ENCODE measurements at regions not wholly inside any gene's neighbourhood (a gene's known extent, or its start where the extent isn't known, plus 50 kb on each side); places are given as distances from the start of the nearest gene placed in this dataset.

DNA sequence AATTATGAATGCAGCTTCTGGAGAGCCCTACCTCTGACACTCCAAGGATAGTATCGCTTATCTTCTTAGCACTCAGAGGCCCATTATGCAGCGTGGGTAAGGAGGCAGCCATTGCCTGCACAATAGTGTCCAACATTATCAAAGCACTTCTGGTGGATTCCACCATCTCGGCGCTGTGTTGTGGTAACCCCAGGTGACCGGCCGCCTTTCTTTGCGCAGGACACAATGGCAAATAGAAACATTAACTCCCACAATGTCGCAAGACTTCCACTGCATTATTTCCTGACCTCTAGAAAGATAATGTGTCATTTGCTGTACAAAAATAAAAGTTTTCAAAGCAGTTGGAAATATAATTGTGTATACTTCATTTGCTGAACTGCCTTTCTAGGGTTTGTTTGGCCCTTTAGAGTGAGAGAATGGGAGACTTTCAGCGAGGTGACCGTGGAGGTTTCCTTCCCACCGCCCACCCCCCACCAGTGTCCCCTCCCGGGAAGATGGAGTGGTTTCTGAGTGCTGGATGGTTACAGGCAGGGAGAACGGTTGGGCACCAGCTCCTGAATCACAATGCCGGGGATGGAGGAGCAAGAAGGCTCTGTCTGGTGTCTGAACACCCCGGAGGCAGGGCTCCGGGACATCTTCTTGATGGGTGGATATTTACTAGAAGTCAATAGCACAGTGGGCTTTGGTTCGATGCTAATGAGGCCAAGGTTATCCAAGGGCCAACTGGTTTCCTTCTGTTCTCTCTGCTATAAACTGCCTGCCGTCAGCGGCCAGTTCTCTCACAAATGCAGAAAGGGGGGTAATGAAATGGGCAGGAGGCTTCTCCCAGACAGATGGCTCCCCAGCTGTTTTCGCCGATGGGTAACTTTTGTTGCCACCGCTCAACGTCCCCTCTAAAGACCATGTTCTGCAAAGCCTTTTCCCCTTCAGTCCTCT is 215.4 kb upstream of the PROX1 start:
- Histone ChIP-seq H3K4me1 (ENCODE audit: control insufficient read depth in 1 of 2, insufficient read depth in 2 of 2, low read length in 2 of 2) (no peaks in the 10 kb centered on the region), H3K9ac (ENCODE audit: low read depth in 1 of 2, low read length in 2 of 2) (no peak overlapping the region), H3K4me3 (ENCODE audit: low read depth in 1 of 2, low read length in 2 of 2) (no peak overlapping the region), H3K27me3 (ENCODE audit: control insufficient read depth in 1 of 2, insufficient read depth in 2 of 2, low read length in 2 of 2) (no peaks in the 10 kb centered on the region), H3K36me3 (ENCODE audit: control insufficient read depth in 1 of 2, insufficient read depth in 2 of 2, low read length in 2 of 2) (no peaks in the 10 kb centered on the region), H3K9me3 (ENCODE audit: control insufficient read depth in 1 of 2, low read length in 2 of 2) (no peaks in the 10 kb centered on the region), H3K27ac (ENCODE audit: low read depth, low read length) (no peak overlapping the region)

DNA sequence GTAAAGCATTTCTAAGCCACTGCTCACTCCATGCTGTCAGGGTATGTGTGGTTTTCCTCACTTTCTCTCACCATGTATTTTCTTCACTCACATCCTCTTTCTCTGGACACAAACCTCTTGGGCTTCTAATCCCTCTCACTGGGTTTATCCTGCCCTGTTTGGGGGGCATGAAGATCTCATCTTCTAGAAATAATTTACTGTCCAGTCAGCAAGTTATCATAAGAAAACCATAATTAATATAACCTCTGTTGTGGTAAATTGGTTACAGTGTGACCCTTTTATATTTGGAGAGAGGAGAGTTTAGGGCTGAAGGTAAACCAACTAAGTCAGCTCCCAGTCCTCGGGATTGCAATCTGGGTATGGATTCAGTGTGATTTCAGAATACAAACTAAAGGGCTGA is 213.8 kb upstream of the PROX1 start:
- Histone ChIP-seq H3K27ac (ENCODE audit: low read depth, low read length) (no peak overlapping the region), H3K4me1 (ENCODE audit: control insufficient read depth in 1 of 2, insufficient read depth in 2 of 2, low read length in 2 of 2) (no peaks in the 10 kb centered on the region), H3K9me3 (ENCODE audit: control insufficient read depth in 1 of 2, low read length in 2 of 2) (no peaks in the 10 kb centered on the region), H3K9ac (ENCODE audit: low read depth in 1 of 2, low read length in 2 of 2) (no peak overlapping the region), H3K4me3 (ENCODE audit: low read depth in 1 of 2, low read length in 2 of 2) (no peak overlapping the region), H3K36me3 (ENCODE audit: control insufficient read depth in 1 of 2, insufficient read depth in 2 of 2, low read length in 2 of 2) (no peaks in the 10 kb centered on the region), H3K27me3 (ENCODE audit: control insufficient read depth in 1 of 2, insufficient read depth in 2 of 2, low read length in 2 of 2) (no peaks in the 10 kb centered on the region)

DNA sequence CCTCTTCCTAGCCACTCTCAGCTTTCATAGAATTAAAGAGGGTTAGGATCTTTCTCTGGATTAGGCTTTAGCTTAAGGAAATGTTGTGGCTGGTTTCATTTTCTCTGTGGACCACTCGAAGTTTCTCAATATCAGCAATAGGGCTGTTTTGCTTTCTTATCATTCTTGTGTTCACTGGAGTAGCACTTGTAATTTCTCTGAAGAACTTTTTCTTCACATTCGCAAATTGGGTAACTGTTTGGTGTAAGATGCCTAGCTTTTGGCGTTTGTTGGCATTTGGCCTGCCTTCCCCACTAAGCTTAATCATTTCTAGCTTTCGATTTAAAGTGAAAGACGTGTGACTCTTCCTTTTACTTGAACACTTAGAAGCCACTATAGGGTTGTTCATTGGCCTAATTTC is 210.8 kb upstream of the PROX1 start:
- Histone ChIP-seq H3K4me1 (ENCODE audit: control insufficient read depth in 1 of 2, insufficient read depth in 2 of 2, low read length in 2 of 2) (no peaks in the 10 kb centered on the region), H3K9ac (ENCODE audit: low read depth in 1 of 2, low read length in 2 of 2) (no peak overlapping the region), H3K4me3 (ENCODE audit: low read depth in 1 of 2, low read length in 2 of 2) (no peak overlapping the region), H3K27ac (ENCODE audit: low read depth, low read length) (no peak overlapping the region), H3K27me3 (ENCODE audit: control insufficient read depth in 1 of 2, insufficient read depth in 2 of 2, low read length in 2 of 2) (no peaks in the 10 kb centered on the region), H3K36me3 (ENCODE audit: control insufficient read depth in 1 of 2, insufficient read depth in 2 of 2, low read length in 2 of 2) (no peaks in the 10 kb centered on the region), H3K9me3 (ENCODE audit: control insufficient read depth in 1 of 2, low read length in 2 of 2) (no peaks in the 10 kb centered on the region)

DNA sequence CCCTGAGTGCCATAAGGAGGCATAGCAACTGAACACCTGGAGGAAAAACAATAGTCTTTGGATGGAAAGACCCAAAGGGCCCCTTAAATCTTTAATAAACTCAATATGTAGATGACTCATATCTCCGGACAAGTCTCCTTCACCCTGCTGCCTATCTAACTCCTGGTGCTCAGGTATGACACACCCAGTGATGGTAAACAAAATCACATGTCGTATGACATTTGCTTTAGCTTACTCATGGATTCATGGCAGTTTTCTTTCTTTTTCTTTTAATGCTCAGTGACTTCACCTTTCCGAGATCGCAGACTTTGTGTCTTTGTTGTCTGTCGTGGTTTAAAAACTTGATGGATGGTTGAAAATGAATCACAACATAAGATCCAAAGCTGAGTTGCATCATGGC is 208.5 kb upstream of the PROX1 start:
- Histone ChIP-seq H3K27me3 (ENCODE audit: control insufficient read depth in 1 of 2, insufficient read depth in 2 of 2, low read length in 2 of 2) (no peaks in the 10 kb centered on the region), H3K27ac (ENCODE audit: low read depth, low read length) (no peak overlapping the region), H3K9ac (ENCODE audit: low read depth in 1 of 2, low read length in 2 of 2) (no peak overlapping the region), H3K4me1 (ENCODE audit: control insufficient read depth in 1 of 2, insufficient read depth in 2 of 2, low read length in 2 of 2) (no peaks in the 10 kb centered on the region), H3K4me3 (ENCODE audit: low read depth in 1 of 2, low read length in 2 of 2) (no peak overlapping the region), H3K36me3 (ENCODE audit: control insufficient read depth in 1 of 2, insufficient read depth in 2 of 2, low read length in 2 of 2) (no peaks in the 10 kb centered on the region), H3K9me3 (ENCODE audit: control insufficient read depth in 1 of 2, low read length in 2 of 2) (no peaks in the 10 kb centered on the region)

DNA sequence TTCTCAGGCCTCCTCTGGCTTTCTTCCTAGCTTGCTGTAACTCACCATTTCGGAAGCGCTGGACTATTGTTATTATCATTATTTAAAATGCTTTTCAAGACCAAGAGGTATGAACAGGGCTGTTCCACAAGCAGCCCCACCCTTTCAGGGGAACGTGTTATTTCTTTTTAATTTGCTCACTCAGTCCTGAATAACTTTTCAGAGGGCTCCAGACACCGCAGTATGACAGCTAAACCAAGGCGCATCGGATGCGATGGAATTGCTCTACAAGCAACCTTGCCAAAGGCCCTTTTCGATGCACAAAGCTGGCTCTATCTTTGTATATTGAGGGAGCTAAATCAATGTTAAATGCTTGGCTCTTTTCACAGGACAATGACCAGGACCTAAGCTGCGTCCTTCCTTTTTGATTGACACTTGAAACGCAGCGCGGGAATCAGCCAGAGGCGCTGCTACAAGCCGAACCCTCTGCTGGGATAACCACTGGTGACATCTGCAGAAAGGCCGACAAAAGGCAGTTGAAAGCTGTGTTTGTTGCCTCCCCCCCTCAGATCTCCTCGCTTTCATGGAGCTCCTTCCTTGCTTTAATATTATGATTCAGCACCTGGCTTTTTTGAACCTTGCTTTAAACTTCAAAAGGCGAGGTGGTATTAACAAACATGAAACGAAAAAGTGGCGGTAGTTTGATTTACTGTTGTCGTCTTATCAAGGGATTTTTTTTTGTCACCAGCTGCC is 204.7 kb upstream of the PROX1 start:
- no peaks in the 10 kb centered on the region for H3K4me1 ChIP-seq (ENCODE audit: control insufficient read depth in 1 of 2, insufficient read depth in 2 of 2, low read length in 2 of 2)
- no peaks in the 10 kb centered on the region for H3K9me3 ChIP-seq (ENCODE audit: control insufficient read depth in 1 of 2, low read length in 2 of 2)
- no peak overlapping the region for H3K4me3 ChIP-seq (ENCODE audit: low read depth in 1 of 2, low read length in 2 of 2)
- H3K36me3 ChIP-seq (ENCODE audit: control insufficient read depth in 1 of 2, insufficient read depth in 2 of 2, low read length in 2 of 2) = no peaks in the 10 kb centered on the region
- H3K9ac ChIP-seq (ENCODE audit: low read depth in 1 of 2, low read length in 2 of 2) = no peak overlapping the region
- no peak overlapping the region for H3K27ac ChIP-seq (ENCODE audit: low read depth, low read length)
- no peaks in the 10 kb centered on the region for H3K27me3 ChIP-seq (ENCODE audit: control insufficient read depth in 1 of 2, insufficient read depth in 2 of 2, low read length in 2 of 2)

DNA sequence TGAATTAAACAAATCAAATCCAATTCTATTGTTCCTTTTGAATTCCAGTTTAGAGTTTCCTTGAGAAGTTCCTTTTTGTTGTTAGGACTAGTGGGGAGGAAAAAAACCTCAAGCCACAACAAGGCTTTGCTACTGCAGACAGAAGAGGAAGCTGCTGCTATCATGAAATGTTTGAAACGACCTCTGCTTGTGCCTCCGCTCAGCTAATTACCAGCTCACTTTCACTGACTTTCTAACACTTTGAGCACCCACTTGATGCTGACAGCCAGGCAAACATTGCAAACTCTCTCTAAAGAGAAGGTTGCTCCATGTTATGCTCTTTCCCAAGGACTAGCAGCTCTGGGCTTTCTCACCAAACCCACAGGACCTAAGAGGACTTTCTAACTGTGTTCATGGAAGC is 203.9 kb upstream of the PROX1 start:
- Histone ChIP-seq H3K9me3 (ENCODE audit: control insufficient read depth in 1 of 2, low read length in 2 of 2) (no peaks in the 10 kb centered on the region), H3K9ac (ENCODE audit: low read depth in 1 of 2, low read length in 2 of 2) (no peak overlapping the region), H3K27me3 (ENCODE audit: control insufficient read depth in 1 of 2, insufficient read depth in 2 of 2, low read length in 2 of 2) (no peaks in the 10 kb centered on the region), H3K27ac (ENCODE audit: low read depth, low read length) (no peak overlapping the region), H3K36me3 (ENCODE audit: control insufficient read depth in 1 of 2, insufficient read depth in 2 of 2, low read length in 2 of 2) (no peaks in the 10 kb centered on the region), H3K4me3 (ENCODE audit: low read depth in 1 of 2, low read length in 2 of 2) (no peak overlapping the region), H3K4me1 (ENCODE audit: control insufficient read depth in 1 of 2, insufficient read depth in 2 of 2, low read length in 2 of 2) (no peaks in the 10 kb centered on the region)

DNA sequence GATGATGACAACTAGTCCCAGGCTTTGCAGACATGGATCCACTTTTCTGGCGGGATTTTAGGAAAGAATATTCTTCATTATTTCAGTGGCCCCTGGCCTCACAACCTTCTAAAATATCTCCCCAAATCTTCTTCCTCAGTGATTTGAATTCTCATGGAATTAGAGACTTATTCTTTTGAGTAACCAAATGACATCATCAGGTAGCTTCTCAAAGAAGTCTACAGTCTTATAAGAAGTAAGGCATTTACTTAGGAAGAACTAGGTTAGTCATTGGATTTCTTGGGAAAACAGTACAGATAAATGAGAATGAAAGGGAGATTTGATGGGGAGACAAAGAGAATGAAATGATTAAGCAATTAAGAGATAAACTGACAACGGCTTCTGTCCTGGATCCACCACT is 201.1 kb upstream of the PROX1 start:
- no peaks in the 10 kb centered on the region for H3K4me1 ChIP-seq (ENCODE audit: control insufficient read depth in 1 of 2, insufficient read depth in 2 of 2, low read length in 2 of 2)
- H3K27ac ChIP-seq (ENCODE audit: low read depth, low read length) = no peak overlapping the region
- no peak overlapping the region for H3K4me3 ChIP-seq (ENCODE audit: low read depth in 1 of 2, low read length in 2 of 2)
- H3K36me3 ChIP-seq (ENCODE audit: control insufficient read depth in 1 of 2, insufficient read depth in 2 of 2, low read length in 2 of 2) = no peaks in the 10 kb centered on the region
- H3K9ac ChIP-seq (ENCODE audit: low read depth in 1 of 2, low read length in 2 of 2) = no peak overlapping the region
- H3K9me3 ChIP-seq (ENCODE audit: control insufficient read depth in 1 of 2, low read length in 2 of 2) = no peaks in the 10 kb centered on the region
- no peaks in the 10 kb centered on the region for H3K27me3 ChIP-seq (ENCODE audit: control insufficient read depth in 1 of 2, insufficient read depth in 2 of 2, low read length in 2 of 2)

DNA sequence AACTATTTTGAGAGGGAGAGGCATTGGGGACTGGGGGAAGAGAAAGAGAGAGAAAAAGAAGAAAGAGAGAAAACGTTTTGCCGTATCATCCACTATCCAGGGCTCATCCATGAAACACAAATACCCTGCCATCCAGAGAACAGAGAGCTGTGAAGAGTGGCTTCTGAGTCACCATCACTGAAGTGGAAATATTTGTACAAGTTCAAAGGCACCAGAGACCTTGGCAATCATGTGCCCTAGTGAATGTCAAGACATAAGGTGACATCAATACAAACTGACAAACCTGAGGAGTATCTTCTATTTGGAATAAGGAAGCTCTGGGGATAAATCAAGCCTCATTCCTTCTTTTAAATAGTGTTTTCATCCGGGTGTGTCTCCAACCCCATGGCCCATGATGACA is 197.2 kb upstream of the PROX1 start:
- no peaks in the 10 kb centered on the region for H3K9me3 ChIP-seq (ENCODE audit: control insufficient read depth in 1 of 2, low read length in 2 of 2)
- no peak overlapping the region for H3K27ac ChIP-seq (ENCODE audit: low read depth, low read length)
- no peaks in the 10 kb centered on the region for H3K4me1 ChIP-seq (ENCODE audit: control insufficient read depth in 1 of 2, insufficient read depth in 2 of 2, low read length in 2 of 2)
- no peak overlapping the region for H3K4me3 ChIP-seq (ENCODE audit: low read depth in 1 of 2, low read length in 2 of 2)
- no peak overlapping the region for H3K9ac ChIP-seq (ENCODE audit: low read depth in 1 of 2, low read length in 2 of 2)
- H3K36me3 ChIP-seq (ENCODE audit: control insufficient read depth in 1 of 2, insufficient read depth in 2 of 2, low read length in 2 of 2) = no peaks in the 10 kb centered on the region
- no peaks in the 10 kb centered on the region for H3K27me3 ChIP-seq (ENCODE audit: control insufficient read depth in 1 of 2, insufficient read depth in 2 of 2, low read length in 2 of 2)

DNA sequence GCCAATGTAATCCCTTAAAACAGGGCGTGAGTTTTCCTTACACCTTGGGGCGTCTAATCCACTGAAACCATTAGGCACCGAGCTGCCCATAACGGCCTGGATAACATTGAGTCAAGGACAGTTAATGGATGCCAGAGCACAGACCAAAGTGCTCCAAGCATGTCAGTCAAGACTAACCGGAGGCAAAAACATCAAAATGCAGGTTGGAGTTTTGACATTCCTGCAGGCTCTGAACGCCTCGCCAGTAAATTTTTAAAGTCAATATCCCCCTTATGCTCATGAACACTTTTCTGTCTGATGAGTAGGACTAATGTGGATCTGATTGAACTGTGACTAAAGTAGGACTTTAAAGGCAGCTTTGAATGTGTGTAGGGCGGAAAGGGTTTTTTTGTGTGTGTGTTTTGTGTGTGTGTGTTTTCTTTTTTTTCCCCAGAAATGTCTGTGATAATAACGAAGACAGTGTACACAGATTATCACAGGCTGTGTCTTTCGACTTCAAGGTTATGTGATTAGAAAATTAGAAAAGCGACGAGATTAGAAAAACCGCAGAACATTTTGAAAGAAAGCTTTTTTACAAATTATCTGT is 194.2 kb upstream of the PROX1 start:
- Histone ChIP-seq H3K9ac (ENCODE audit: low read depth in 1 of 2, low read length in 2 of 2) (no peak overlapping the region), H3K9me3 (ENCODE audit: control insufficient read depth in 1 of 2, low read length in 2 of 2) (no peaks in the 10 kb centered on the region), H3K4me1 (ENCODE audit: control insufficient read depth in 1 of 2, insufficient read depth in 2 of 2, low read length in 2 of 2) (peaks cover 5 to 8% of the 10 kb centered on the region in 2 donors), H3K36me3 (ENCODE audit: control insufficient read depth in 1 of 2, insufficient read depth in 2 of 2, low read length in 2 of 2) (no peaks in the 10 kb centered on the region), H3K27me3 (ENCODE audit: control insufficient read depth in 1 of 2, insufficient read depth in 2 of 2, low read length in 2 of 2) (no peaks in the 10 kb centered on the region), H3K27ac (ENCODE audit: low read depth, low read length) (no peak overlapping the region), H3K4me3 (ENCODE audit: low read depth in 1 of 2, low read length in 2 of 2) (no peak overlapping the region)

DNA sequence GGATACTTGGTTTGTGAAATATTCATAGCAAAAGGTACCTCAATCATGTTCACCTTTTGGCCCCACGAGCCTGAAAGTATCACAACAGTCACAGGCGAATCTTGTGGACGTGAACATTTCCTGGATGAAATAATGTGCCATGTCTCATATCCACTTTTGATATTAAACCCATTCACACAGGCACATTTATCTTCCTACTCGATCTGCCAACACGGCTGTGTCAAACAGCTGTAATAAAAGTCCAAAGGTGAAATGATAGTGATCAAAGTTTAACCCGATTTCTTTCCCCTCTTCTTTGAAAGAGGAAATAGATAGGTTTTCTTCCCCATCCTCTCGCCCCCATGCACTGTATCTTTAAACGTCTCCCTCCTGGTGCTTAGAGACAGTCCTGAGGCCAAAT is 191.2 kb upstream of the PROX1 start:
- Histone ChIP-seq H3K27me3 (ENCODE audit: control insufficient read depth in 1 of 2, insufficient read depth in 2 of 2, low read length in 2 of 2) (no peaks in the 10 kb centered on the region), H3K4me3 (ENCODE audit: low read depth in 1 of 2, low read length in 2 of 2) (no peak overlapping the region), H3K4me1 (ENCODE audit: control insufficient read depth in 1 of 2, insufficient read depth in 2 of 2, low read length in 2 of 2) (peaks cover 5 to 8% of the 10 kb centered on the region in 2 donors), H3K36me3 (ENCODE audit: control insufficient read depth in 1 of 2, insufficient read depth in 2 of 2, low read length in 2 of 2) (no peaks in the 10 kb centered on the region), H3K9me3 (ENCODE audit: control insufficient read depth in 1 of 2, low read length in 2 of 2) (no peaks in the 10 kb centered on the region), H3K9ac (ENCODE audit: low read depth in 1 of 2, low read length in 2 of 2) (no peak overlapping the region), H3K27ac (ENCODE audit: low read depth, low read length) (no peak overlapping the region)

All from duodenal mucosa (tissue), 2 donors.